K562 (cell line): ENCODE measurements at regions not wholly inside any gene's neighbourhood (a gene's known extent, or its start where the extent isn't known, plus 50 kb on each side); places are given as distances from the start of the nearest gene placed in this dataset.

Source experiments
- FOXM1 ChIP-seq, 2 experiments: fragments of 450-650 bp in 1 of 2; sonication (generic) in 1 of 2; formaldehyde crosslinking in 1 of 2; IDR thresholded peaks; 2 replicates each; pipeline versions ENCODE4 v1.6.1 to v1.9.0; 2017 to 2022; ENCODE audit warnings: low read depth in 2 of 2, mild to moderate bottlenecking in 2 of 2, missing genetic modification reagents in 1 of 2, moderate library complexity in 1 of 2
- MAFK ChIP-seq: IDR thresholded peaks from 2 replicates; pipeline ENCODE4 v1.6.1; 2011; ENCODE audit warnings: low read length, improper control_type of control experiment
- NFRKB ChIP-seq: fragments of 450-650 bp; IDR thresholded peaks from 2 replicates; pipeline ENCODE4 v1.6.1; 2016; ENCODE audit warnings: low read depth
- POLR2A ChIP-seq: fragments of 450-650 bp; conservative IDR thresholded peaks from 2 replicates; pipeline ENCODE4 v1.6.1; 2016
- TEAD1 ChIP-seq, 2 experiments: fragments of 450-650 bp in 1 of 2; sonication (generic) in 1 of 2; formaldehyde crosslinking; IDR thresholded peaks; 2 replicates each; pipeline versions ENCODE4 v1.4.0 to v1.8.0; 2020 to 2022; ENCODE audit warnings: mild to moderate bottlenecking in 2 of 2, missing genetic modification reagents in 1 of 2
- ZBTB2 ChIP-seq: fragments of 450-650 bp; IDR thresholded peaks from 2 replicates; pipeline ENCODE4 v1.6.1; 2016; ENCODE audit warnings: antibody characterized with exemption

DNA sequence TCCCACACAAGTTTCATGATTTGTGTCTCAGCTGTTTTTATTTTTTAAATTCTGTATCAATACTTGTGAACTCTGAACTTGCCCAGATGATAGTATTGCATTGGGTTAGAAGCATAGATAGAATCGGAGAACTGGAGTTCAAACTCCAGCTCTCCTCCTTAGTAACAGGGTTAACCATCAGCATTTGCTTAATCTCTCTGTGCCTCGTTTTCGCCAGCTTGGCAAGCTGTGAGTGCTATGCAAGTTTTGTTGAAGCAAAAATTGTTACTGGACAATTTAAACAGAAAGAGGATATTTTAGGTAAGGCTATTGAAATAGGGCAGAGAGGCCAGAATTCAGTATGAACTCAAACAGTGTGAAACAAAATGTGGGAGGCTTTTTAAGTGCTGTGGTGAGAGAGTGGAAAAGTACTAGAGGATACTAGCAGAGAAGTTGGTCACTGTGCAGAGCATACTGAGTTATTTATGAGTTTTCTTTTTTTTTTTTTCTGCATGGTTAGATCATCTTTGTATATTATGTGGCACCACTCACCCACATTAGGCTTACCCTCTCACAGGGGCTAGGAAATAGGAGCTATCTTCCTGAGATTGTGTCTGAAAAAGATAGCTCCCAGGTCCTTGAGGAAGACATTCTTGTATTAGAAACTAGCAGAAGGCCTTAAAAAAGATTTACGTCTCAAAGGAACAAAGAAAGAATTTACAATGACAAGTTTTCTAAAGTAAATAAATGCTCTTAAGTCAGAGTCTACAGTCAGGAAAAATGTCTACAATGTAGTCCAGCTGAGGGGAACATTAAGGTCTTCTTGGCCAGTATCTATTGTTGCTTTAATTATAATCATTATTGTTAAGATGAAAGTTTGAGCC is 1126.6 kb downstream of the FAT4 start:
- no peak for TF ChIP-seq FOXM1 (IDR thresholded peaks at IDR 0.05; ENCODE audit: low read depth)
- no peak for TF ChIP-seq FOXM1 (CRISPR knock-in tag; IDR thresholded peaks at IDR 0.05; ENCODE audit: low read depth)
- TF ChIP-seq POLR2A: no peak
- TF ChIP-seq MAFK: no peak
- TF ChIP-seq ZBTB2: no peak
- TF ChIP-seq NFRKB: no peak
- no peak for TF ChIP-seq TEAD1 (CRISPR knock-in tag; IDR thresholded peaks at IDR 0.05)
